HG02763 (cell line): ENCODE measurements at regions not wholly inside any gene's neighbourhood (a gene's known extent, or its start where the extent isn't known, plus 50 kb on each side); places are given as distances from the start of the nearest gene placed in this dataset.
"Not testable (repeated sequence)": the region's sequence is repeated elsewhere in the genome, so short reads cannot be mapped to it uniquely, and the experiment has no call there.

ENCODE experiments used
- ATAC-seq: cut with Tn5 transposase; IDR thresholded peaks from one replicate; pipeline ENCODE4 v1.9.1; 2021; ENCODE audit warnings: mild to moderate bottlenecking, moderate library complexity; ENCODE audit not compliant: unreplicated experiment

- not testable (repeated sequence) for ATAC-seq
Measured at GRCh38 chrX:95549552-95549951, 1135.1 kb upstream of the DIAPH2 start.

GRCh38 chrX:95585321-95585720 lies 1099.3 kb upstream of the DIAPH2 start:
- ATAC-seq = no peak

- ATAC-seq = no peak
Measured at GRCh38 chrX:95612350-95612749, 1072.3 kb upstream of the DIAPH2 start.

- no peak for ATAC-seq
Measured at GRCh38 chrX:95622200-95622599, 1062.4 kb upstream of the DIAPH2 start.

- ATAC-seq = no peak
Measured at GRCh38 chrX:95626748-95627147, 1057.9 kb upstream of the DIAPH2 start.

GRCh38 chrX:95628796-95629195 lies 1055.8 kb upstream of the DIAPH2 start:
- no peak for ATAC-seq

- ATAC-seq = no peak
Measured at GRCh38 chrX:95629737-95630136, 1054.9 kb upstream of the DIAPH2 start.

GRCh38 chrX:95640226-95640625 lies 1044.4 kb upstream of the DIAPH2 start:
- ATAC-seq = no peak

- ATAC-seq = no peak
Measured at GRCh38 chrX:95645738-95646137, 1038.9 kb upstream of the DIAPH2 start.

GRCh38 chrX:95662200-95662599 lies 1022.4 kb upstream of the DIAPH2 start:
- no peak for ATAC-seq

- no peak for ATAC-seq
Measured at GRCh38 chrX:95666056-95666455, 1018.6 kb upstream of the DIAPH2 start.

GRCh38 chrX:95675011-95675410 lies 1009.6 kb upstream of the DIAPH2 start:
- ATAC-seq = no peak

- no peak for ATAC-seq
Measured at GRCh38 chrX:95675794-95676193, 1008.8 kb upstream of the DIAPH2 start.

- no peak for ATAC-seq
Measured at GRCh38 chrX:95678679-95679078, 1006.0 kb upstream of the DIAPH2 start.

GRCh38 chrX:95693365-95693764 lies 991.3 kb upstream of the DIAPH2 start:
- no peak for ATAC-seq

- ATAC-seq = no peak
Measured at GRCh38 chrX:95703696-95704095, 980.9 kb upstream of the DIAPH2 start.

GRCh38 chrX:95716841-95717240 lies 967.8 kb upstream of the DIAPH2 start:
- ATAC-seq = no peak

GRCh38 chrX:95718746-95719145 lies 965.9 kb upstream of the DIAPH2 start:
- ATAC-seq = no peak

GRCh38 chrX:95721011-95721410 lies 963.6 kb upstream of the DIAPH2 start:
- no peak for ATAC-seq

- no peak for ATAC-seq
Measured at GRCh38 chrX:95728446-95728845, 956.2 kb upstream of the DIAPH2 start.

- ATAC-seq = no peak
Measured at GRCh38 chrX:95729401-95729800, 955.2 kb upstream of the DIAPH2 start.

- no peak for ATAC-seq
Measured at GRCh38 chrX:95733426-95733825, 951.2 kb upstream of the DIAPH2 start.

GRCh38 chrX:95754411-95754810 lies 930.2 kb upstream of the DIAPH2 start:
- ATAC-seq = no peak

- ATAC-seq = no peak
Measured at GRCh38 chrX:95760356-95760755, 924.3 kb upstream of the DIAPH2 start.
